ENCODE measurements at regions not wholly inside any gene's neighbourhood (a gene's known extent, or its start where the extent isn't known, plus 50 kb on each side); places are given as distances from the start of the nearest gene placed in this dataset.
"Not testable (repeated sequence)": the region's sequence is repeated elsewhere in the genome, so short reads cannot be mapped to it uniquely, and the experiment has no call there.

- Histone ChIP-seq H3K27ac (ENCODE audit: low read length) (no peak overlapping the region), H3K9ac (ENCODE audit: low read depth, low read length) (no peak overlapping the region), H3K4me2 (ENCODE audit: insufficient read depth, low read length) (no peak overlapping the region), H3K4me1 (ENCODE audit: insufficient read depth, low read length) (no peaks in the 10 kb centered on the region), H3K9me3 (ENCODE audit: insufficient read depth, low read length, severe bottlenecking) (no peaks in the 10 kb centered on the region), H3K4me3 (ENCODE audit: low read depth in 1 of 2, low read length in 2 of 2) (no peak overlapping the region), H3K36me3 (ENCODE audit: insufficient read depth, low read length) (no peaks in the 10 kb centered on the region), H3K27me3 (ENCODE audit: insufficient read depth, low read length, poor library complexity) (no peaks in the 10 kb centered on the region), H4K20me1 (ENCODE audit: insufficient read depth, low read length) (no peaks in the 10 kb centered on the region), H3K79me2 (ENCODE audit: insufficient read depth, low read length) (no peaks in the 10 kb centered on the region), H2AFZ (ENCODE audit: low read depth, low read length) (no peak overlapping the region)
- ATAC-seq (ENCODE audit: insufficient read depth, low read depth) = no peak
- TF ChIP-seq CTCF (IDR thresholded peaks at IDR 0.05; ENCODE audit: borderline replicate concordance, extremely low read depth, low read length, poor library complexity, severe bottlenecking) (no peak), EZH2 (IDR thresholded peaks at IDR 0.05; ENCODE audit: borderline replicate concordance, low read depth, low read length, severe bottlenecking) (no peak)
- DNase-seq = no peak
These were observed 51.1 kb upstream of the HNMT start for GRCh38 chr2:137913169-137913568.

GRCh38 chr2:137913648-137914047 is 50.6 kb upstream of the HNMT start:
- not testable (repeated sequence) for H3K9me3 ChIP-seq (ENCODE audit: insufficient read depth, low read length, severe bottlenecking); H3K9ac ChIP-seq (ENCODE audit: low read depth, low read length); DNase-seq; H3K36me3 ChIP-seq (ENCODE audit: insufficient read depth, low read length); H3K4me3 ChIP-seq (ENCODE audit: low read depth in 1 of 2, low read length in 2 of 2); H3K79me2 ChIP-seq (ENCODE audit: insufficient read depth, low read length); H2AFZ ChIP-seq (ENCODE audit: low read depth, low read length); H3K27me3 ChIP-seq (ENCODE audit: insufficient read depth, low read length, poor library complexity); H3K4me2 ChIP-seq (ENCODE audit: insufficient read depth, low read length); H3K27ac ChIP-seq (ENCODE audit: low read length); H3K4me1 ChIP-seq (ENCODE audit: insufficient read depth, low read length); H4K20me1 ChIP-seq (ENCODE audit: insufficient read depth, low read length); ATAC-seq (ENCODE audit: insufficient read depth, low read depth)

Data from DND-41 (cell line).